Epithelial cell of proximal tubule (primary cell): ENCODE measurements at regions not wholly inside any gene's neighbourhood (a gene's known extent, or its start where the extent isn't known, plus 50 kb on each side); places are given as distances from the start of the nearest gene placed in this dataset.

Source experiments
- DNase-seq: peaks from one replicate; pipeline ENCODE4 v3.0.0-alpha.2; 2011; ENCODE audit warnings: low read depth
- H3K4me3 ChIP-seq: 2 replicates; pipeline ENCODE4 v1.5.1; 2011; ENCODE audit warnings: low read depth, mild to moderate bottlenecking, low read length
- CTCF ChIP-seq: conservative IDR thresholded peaks from 2 replicates; pipeline ENCODE4 v1.5.1; 2012; ENCODE audit warnings: low read depth, mild to moderate bottlenecking, low read length

GRCh38 chr11:134719397-134719796 is 307.4 kb upstream of the B3GAT1 start:
- TF ChIP-seq CTCF, result no peak
- DNase-seq, result no peak
- no peak overlapping the region for H3K4me3 ChIP-seq

GRCh38 chr11:134716582-134716981 is 304.5 kb upstream of the B3GAT1 start:
- no peak overlapping the region for H3K4me3 ChIP-seq
- TF ChIP-seq CTCF, result no peak
- DNase-seq, result no peak

GRCh38 chr11:134714021-134714656 is 302.1 kb upstream of the B3GAT1 start:
- TF ChIP-seq CTCF, result no peak
- no peak for DNase-seq
- H3K4me3 ChIP-seq, result no peak overlapping the region

GRCh38 chr11:134712228-134713145 is 300.4 kb upstream of the B3GAT1 start:
- H3K4me3 ChIP-seq, result no peak overlapping the region
- TF ChIP-seq CTCF, result no peak
- DNase-seq, result no peak

- DNase-seq, result no peak
- no peak for TF ChIP-seq CTCF
- H3K4me3 ChIP-seq, result no peak overlapping the region
Observed at GRCh38 chr11:134711588-134711987, 299.5 kb upstream of the B3GAT1 start.

GRCh38 chr11:134710861-134711407 is 298.9 kb upstream of the B3GAT1 start:
- TF ChIP-seq CTCF, result no peak
- DNase-seq, result no peak
- no peak overlapping the region for H3K4me3 ChIP-seq
